Fibroblast of the conjunctiva (primary cell): ENCODE measurements at regions not wholly inside any gene's neighbourhood (a gene's known extent, or its start where the extent isn't known, plus 50 kb on each side); places are given as distances from the start of the nearest gene placed in this dataset.
A peak's percentile ranks its signal among the peaks of the same experiment; 100 is the strongest.

Experiments
- DNase-seq: peaks from one replicate; pipeline ENCODE4 v3.0.0-alpha.2; 2010; ENCODE audit warnings: low read depth

GRCh38 chr10:117927332-117927731, 119.4 kb downstream of the RAB11FIP2 start:
- DNase-seq, result no peak

DNA sequence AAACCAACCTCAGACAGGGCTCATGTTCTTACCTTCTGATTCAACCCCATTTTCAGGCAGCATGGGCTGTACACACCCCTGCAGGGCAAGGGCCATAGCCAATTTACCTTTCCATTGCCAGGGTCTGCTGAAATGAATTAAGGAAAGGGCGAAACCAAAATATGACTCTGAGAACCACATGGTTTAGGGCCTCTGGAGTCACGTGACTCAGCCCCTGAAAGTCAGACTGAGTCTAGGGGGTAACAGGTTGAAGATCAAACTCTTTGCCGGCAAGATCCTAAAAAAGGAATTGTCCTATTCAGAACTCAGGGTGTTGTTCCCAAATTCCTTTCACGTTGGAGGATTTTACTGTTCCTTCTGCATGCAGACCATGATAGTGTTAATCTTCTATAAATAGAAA, 118.9 kb downstream of the RAB11FIP2 start:
- DNase-seq, result no peak

DNA sequence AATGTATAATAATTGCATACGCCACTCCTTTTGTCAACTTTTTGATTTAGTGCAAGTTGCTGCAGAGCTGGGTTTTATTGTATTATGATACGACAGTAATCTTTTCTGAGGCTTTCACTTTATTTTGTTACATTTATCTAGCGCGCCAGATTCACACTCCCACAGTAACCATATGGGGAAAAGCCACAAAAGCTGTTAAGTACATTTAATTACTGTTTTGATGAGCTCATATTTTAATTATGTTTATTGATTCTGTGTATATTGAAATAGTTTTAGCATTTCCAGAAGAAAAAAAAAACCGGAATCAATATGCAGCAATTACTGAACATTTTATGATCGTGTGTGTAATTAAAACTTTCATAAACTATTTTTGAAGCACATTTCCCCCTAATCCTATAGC, 118.5 kb downstream of the RAB11FIP2 start:
- DNase-seq, result no peak

- DNase-seq, result no peak
These were observed 118.0 kb downstream of the RAB11FIP2 start for GRCh38 chr10:117928741-117929140.

DNA sequence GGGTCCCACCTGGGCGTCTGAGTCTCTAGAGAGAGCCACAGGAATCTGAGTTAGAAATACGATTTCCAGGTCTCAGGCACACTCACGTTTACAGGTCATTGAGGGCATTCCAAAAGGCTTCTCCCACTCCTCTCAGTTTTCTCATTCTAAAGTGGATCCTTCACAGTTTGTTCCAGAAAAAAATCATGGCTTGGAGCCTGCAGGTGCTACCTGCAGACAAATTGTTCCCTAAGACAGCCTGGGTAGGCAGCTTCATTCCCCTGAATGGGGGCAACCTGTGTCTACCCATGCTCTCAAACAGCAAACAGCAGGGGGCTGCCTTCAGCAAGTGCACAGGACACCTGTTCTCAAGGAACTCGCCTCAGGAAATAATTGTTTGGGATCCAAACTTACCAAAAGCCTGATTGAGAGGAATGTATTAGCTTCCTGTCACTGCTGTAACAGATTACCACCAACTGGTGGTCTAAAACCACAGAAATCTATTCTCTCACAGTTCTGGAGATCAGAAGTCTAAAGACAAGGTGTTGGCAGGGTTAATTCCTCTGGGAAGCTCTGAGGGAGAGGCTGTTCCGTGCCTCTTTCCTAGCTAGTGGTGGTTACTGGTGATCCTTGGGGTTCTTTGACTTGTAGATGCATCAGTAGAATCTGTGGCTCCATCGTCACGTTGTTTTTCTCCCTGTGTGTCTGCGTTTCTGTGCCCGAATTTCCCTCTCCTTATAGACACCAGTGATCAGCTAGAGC, 117.2 kb downstream of the RAB11FIP2 start:
- DNase-seq, result no peak

DNA sequence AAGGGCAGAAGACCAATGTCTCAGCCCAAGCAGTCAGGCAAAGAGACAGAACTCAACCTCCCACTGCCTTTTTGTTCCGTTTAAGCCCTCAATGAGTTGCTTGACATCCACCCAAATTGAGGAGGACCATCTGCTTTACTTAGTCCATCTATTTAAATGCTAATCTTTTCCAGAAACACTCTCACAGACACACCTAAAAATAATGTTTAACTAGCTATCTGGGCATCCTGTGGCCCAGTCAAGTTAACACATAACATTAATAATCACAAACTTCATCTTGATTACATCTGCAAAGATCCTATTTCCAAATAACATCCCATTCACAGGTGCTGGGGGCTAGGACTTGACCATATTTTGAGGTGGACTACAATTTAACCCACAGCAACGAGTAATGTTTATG, 115.7 kb downstream of the RAB11FIP2 start:
- DNase-seq, result no peak

- no peak for DNase-seq
These were observed 113.7 kb downstream of the RAB11FIP2 start for GRCh38 chr10:117933036-117933435.

GRCh38 chr10:117934477-117934876, 112.3 kb downstream of the RAB11FIP2 start:
- no peak for DNase-seq

GRCh38 chr10:117936141-117936540, 110.6 kb downstream of the RAB11FIP2 start:
- DNase-seq, result peak; percentile 52

DNA sequence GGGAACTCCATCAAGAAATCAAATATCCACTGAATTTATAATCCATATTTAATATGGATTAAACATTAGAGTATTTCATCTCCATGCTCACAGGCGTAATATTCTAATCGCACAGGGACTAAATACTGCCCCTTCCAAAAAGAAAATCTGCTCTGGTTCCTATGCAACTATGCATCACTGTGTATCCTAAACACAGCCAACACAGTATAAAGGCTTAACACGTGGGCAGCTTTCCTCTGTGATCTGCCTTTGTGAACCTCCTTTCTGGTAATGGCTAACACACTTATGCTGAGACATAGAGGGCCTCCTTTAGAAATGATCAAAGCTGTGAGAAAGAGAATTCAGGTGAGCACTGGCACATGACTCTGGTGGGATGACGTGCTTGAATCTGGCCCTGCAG, 110.2 kb downstream of the RAB11FIP2 start:
- no peak for DNase-seq

- DNase-seq, result no peak
These were observed 109.8 kb downstream of the RAB11FIP2 start for GRCh38 chr10:117936976-117937375.

GRCh38 chr10:117938104-117938503, 108.6 kb downstream of the RAB11FIP2 start:
- no peak for DNase-seq

- no peak for DNase-seq
These were observed 104.5 kb downstream of the RAB11FIP2 start for GRCh38 chr10:117942226-117942625.

- DNase-seq, result no peak
These were observed 101.9 kb downstream of the RAB11FIP2 start for GRCh38 chr10:117944676-117945447.

DNA sequence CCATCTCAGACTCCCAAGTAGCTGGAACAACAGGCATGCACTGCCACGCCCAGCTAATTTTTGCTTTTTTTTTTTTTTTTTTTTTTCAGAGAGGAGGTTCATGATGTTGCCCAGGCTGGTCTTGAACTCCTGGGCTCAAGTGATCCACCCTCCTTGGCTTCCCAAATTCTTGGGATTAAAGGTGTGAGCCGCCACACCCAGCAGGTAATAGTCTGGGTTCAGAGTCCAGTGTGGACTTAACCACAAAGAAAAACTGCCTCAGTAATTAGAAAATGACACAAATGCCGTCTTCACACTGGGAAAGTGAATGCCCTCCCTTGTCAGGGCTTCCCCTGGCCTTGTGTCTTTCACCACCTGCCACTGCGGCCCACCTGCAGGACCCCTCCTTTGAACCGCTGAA, 101.1 kb downstream of the RAB11FIP2 start:
- DNase-seq, result no peak

GRCh38 chr10:117946525-117947070, 100.1 kb downstream of the RAB11FIP2 start:
- no peak for DNase-seq

GRCh38 chr10:117948493-117948892, 98.2 kb downstream of the RAB11FIP2 start:
- no peak for DNase-seq

- DNase-seq, result no peak
These were observed 96.3 kb downstream of the RAB11FIP2 start for GRCh38 chr10:117950408-117950807.
